ENCODE measurements at regions not wholly inside any gene's neighbourhood (a gene's known extent, or its start where the extent isn't known, plus 50 kb on each side); places are given as distances from the start of the nearest gene placed in this dataset.

- no peak overlapping the region for H3K4me3 ChIP-seq
- H3K9me3 ChIP-seq, result no peaks in the 10 kb centered on the region
- TF ChIP-seq POLR2A (IDR thresholded peaks at IDR 0.05), result no peak
- no peak for TF ChIP-seq CTCF (IDR thresholded peaks at IDR 0.05 in 4 of 5, conservative IDR thresholded peaks at IDR 0.05 in 1 of 5)
- H3K27ac ChIP-seq, result no peak overlapping the region
- intact Hi-C loops (cut with DNase I; ENCODE audit: low total_unique reads) (no loop called here), in situ Hi-C loops (cut with MboI; ENCODE audit: low sequenced_read_pairs in 4 of 4) (no loop called here)
- H3K36me3 ChIP-seq, result no peaks in the 10 kb centered on the region
- no peak for ATAC-seq
- no peaks in the 10 kb centered on the region for H3K27me3 ChIP-seq
- DNase-seq, result no peak
- H3K4me1 ChIP-seq, result no peaks in the 10 kb centered on the region
Measured at GRCh38 chr5:158203261-158203660, 344.3 kb upstream of the CLINT1 start.

- H3K36me3 ChIP-seq, result no peaks in the 10 kb centered on the region
- no peaks in the 10 kb centered on the region for H3K9me3 ChIP-seq
- H3K27me3 ChIP-seq, result no peaks in the 10 kb centered on the region
- intact Hi-C loops (cut with DNase I; ENCODE audit: low total_unique reads) (no loop called here), in situ Hi-C loops (cut with MboI; ENCODE audit: low sequenced_read_pairs in 4 of 4) (no loop called here)
- no peak for TF ChIP-seq POLR2A (IDR thresholded peaks at IDR 0.05)
- no peak for TF ChIP-seq CTCF (IDR thresholded peaks at IDR 0.05 in 4 of 5, conservative IDR thresholded peaks at IDR 0.05 in 1 of 5)
- no peaks in the 10 kb centered on the region for H3K4me1 ChIP-seq
- no peak overlapping the region for H3K27ac ChIP-seq
- H3K4me3 ChIP-seq, result no peak overlapping the region
- no peak for ATAC-seq
- no peak for DNase-seq
Measured at GRCh38 chr5:158202801-158203200, 343.9 kb upstream of the CLINT1 start.

- no peak for TF ChIP-seq CTCF (IDR thresholded peaks at IDR 0.05 in 4 of 5, conservative IDR thresholded peaks at IDR 0.05 in 1 of 5)
- no peak for TF ChIP-seq POLR2A (IDR thresholded peaks at IDR 0.05)
Measured at GRCh38 chr5:158200619-158201018, 341.7 kb upstream of the CLINT1 start.

GRCh38 chr5:158198636-158199035 lies 339.7 kb upstream of the CLINT1 start:
- TF ChIP-seq POLR2A (IDR thresholded peaks at IDR 0.05) (no peak), CTCF (IDR thresholded peaks at IDR 0.05 in 4 of 5, conservative IDR thresholded peaks at IDR 0.05 in 1 of 5) (no peak)
- H3K36me3 ChIP-seq, result no peaks in the 10 kb centered on the region
- in situ Hi-C loops (cut with MboI; ENCODE audit: low sequenced_read_pairs in 4 of 4) (no loop called here), intact Hi-C loops (cut with DNase I; ENCODE audit: low total_unique reads) (no loop called here)
- no peak overlapping the region for H3K27ac ChIP-seq
- H3K27me3 ChIP-seq, result no peaks in the 10 kb centered on the region
- no peaks in the 10 kb centered on the region for H3K9me3 ChIP-seq
- no peak overlapping the region for H3K4me3 ChIP-seq
- no peak for DNase-seq
- no peak for ATAC-seq
- no peaks in the 10 kb centered on the region for H3K4me1 ChIP-seq

More at GRCh38 chr5:158200619-158201018, 341.7 kb upstream of the CLINT1 start:
- Histone ChIP-seq H3K27ac (no peak overlapping the region), H3K4me3 (no peak overlapping the region), H3K9me3 (no peaks in the 10 kb centered on the region), H3K4me1 (no peaks in the 10 kb centered on the region), H3K27me3 (no peaks in the 10 kb centered on the region), H3K36me3 (no peaks in the 10 kb centered on the region)
- DNase-seq (no peak), ATAC-seq (no peak)
- in situ Hi-C loops (cut with MboI; ENCODE audit: low sequenced_read_pairs in 4 of 4) (no loop called here), intact Hi-C loops (cut with DNase I; ENCODE audit: low total_unique reads) (no loop called here)

All from gastrocnemius medialis (tissue), 4 donors.